Adrenal gland (tissue), 5 donors: ENCODE measurements at regions not wholly inside any gene's neighbourhood (a gene's known extent, or its start where the extent isn't known, plus 50 kb on each side); places are given as distances from the start of the nearest gene placed in this dataset.

Experiments
- CTCF ChIP-seq, 6 experiments: fragments of 450-650 bp in 4 of 6; fragments of 200-600 bp in 2 of 6; sonication (generic) in 1 of 6; IDR thresholded peaks; 1 replicate in 5 of 6; 2 replicates in 1 of 6; pipeline versions ENCODE4 v1.5.1 to v1.8.0; 2016 to 2021; ENCODE audit warnings: antibody characterized with exemption in 6 of 6, mild to moderate bottlenecking in 2 of 6, moderate library complexity in 1 of 6
- POLR2A ChIP-seq, 2 donors: fragments of 450-650 bp; IDR thresholded peaks; one replicate each; pipeline ENCODE4 v1.6.1; 2017; ENCODE audit warnings: antibody characterized with exemption in 2 of 2, mild to moderate bottlenecking in 2 of 2, moderate library complexity in 1 of 2
- donor health status: DM: no; HTN: no; CAD: no.

GRCh38 chr3:26106228-26106627, 316.3 kb downstream of the OXSM start:
- no peak for TF ChIP-seq CTCF (IDR thresholded peaks at IDR 0.05)
- no peak for TF ChIP-seq POLR2A (IDR thresholded peaks at IDR 0.05)
